ENCODE measurements at regions not wholly inside any gene's neighbourhood (a gene's known extent, or its start where the extent isn't known, plus 50 kb on each side); places are given as distances from the start of the nearest gene placed in this dataset.
A peak's percentile ranks its signal among the peaks of the same experiment; 100 is the strongest.

DNA sequence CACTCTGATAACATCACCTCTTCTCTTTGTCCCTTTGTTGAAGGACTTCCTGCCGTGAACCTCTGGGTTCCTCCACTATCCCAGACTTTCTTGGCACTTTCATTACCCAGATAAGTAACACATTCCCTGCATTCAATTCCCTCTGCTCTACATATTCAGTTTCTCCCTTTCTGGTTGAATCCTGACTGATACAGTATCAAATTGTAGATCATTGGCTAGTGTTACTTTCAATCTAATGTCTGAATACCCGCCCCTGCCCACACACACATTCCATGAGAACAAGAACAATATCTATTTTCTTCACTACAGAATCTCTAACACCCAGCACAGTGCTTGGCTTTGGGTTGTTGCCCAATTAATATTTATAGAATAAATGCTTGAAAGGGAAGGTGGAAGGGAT is 163.5 kb downstream of the ABHD5 start:
- no peak for DNase-seq (ENCODE audit: extremely low read depth, insufficient read length)
- Histone ChIP-seq H3K36me3 (ENCODE audit: control insufficient read depth, insufficient read depth, low read length) (no peaks in the 10 kb centered on the region), H3K4me3 (replicated peaks; ENCODE audit: low read depth, low read length) (no peak overlapping the region), H3K27me3 (replicated peaks; ENCODE audit: control insufficient read depth, insufficient read depth, low read length) (peaks cover 7% of the 10 kb centered on the region)
- TF ChIP-seq, protein P1, sequence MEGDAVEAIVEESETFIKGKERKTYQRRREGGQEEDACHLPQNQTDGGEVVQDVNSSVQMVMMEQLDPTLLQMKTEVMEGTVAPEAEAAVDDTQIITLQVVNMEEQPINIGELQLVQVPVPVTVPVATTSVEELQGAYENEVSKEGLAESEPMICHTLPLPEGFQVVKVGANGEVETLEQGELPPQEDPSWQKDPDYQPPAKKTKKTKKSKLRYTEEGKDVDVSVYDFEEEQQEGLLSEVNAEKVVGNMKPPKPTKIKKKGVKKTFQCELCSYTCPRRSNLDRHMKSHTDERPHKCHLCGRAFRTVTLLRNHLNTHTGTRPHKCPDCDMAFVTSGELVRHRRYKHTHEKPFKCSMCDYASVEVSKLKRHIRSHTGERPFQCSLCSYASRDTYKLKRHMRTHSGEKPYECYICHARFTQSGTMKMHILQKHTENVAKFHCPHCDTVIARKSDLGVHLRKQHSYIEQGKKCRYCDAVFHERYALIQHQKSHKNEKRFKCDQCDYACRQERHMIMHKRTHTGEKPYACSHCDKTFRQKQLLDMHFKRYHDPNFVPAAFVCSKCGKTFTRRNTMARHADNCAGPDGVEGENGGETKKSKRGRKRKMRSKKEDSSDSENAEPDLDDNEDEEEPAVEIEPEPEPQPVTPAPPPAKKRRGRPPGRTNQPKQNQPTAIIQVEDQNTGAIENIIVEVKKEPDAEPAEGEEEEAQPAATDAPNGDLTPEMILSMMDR (IDR thresholded peaks at IDR 0.05; ENCODE audit: insufficient read depth, low read length, poor library complexity, severe bottlenecking) = no peak

DNA sequence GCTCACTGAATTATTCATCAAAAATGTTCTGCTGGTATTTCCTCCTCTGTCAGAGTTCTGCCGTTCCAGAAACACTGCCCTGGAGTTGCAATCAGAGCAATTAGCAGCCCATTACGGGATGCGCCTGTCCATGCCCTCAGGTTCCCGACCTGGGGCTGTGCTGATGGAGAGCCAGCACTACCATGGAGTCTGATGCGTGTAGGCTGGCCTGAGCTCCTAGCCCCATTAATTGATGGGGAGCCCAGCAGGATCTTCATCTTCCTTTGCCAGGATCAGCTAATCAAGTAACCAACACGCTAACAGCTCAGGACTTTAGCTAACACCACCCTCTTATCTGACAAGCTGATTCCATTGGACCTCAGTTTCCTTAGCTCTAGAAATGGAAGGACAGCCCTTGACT is 164.2 kb downstream of the ABHD5 start:
- H3K36me3 ChIP-seq (ENCODE audit: control insufficient read depth, insufficient read depth, low read length) = no peaks in the 10 kb centered on the region
- H3K27me3 ChIP-seq (replicated peaks; ENCODE audit: control insufficient read depth, insufficient read depth, low read length) = peaks cover 7% of the 10 kb centered on the region
- no peak for DNase-seq (ENCODE audit: extremely low read depth, insufficient read length)
- no peak overlapping the region for H3K4me3 ChIP-seq (replicated peaks; ENCODE audit: low read depth, low read length)
- TF ChIP-seq, protein P1 (IDR thresholded peaks at IDR 0.05; ENCODE audit: insufficient read depth, low read length, poor library complexity, severe bottlenecking) = no peak

DNA sequence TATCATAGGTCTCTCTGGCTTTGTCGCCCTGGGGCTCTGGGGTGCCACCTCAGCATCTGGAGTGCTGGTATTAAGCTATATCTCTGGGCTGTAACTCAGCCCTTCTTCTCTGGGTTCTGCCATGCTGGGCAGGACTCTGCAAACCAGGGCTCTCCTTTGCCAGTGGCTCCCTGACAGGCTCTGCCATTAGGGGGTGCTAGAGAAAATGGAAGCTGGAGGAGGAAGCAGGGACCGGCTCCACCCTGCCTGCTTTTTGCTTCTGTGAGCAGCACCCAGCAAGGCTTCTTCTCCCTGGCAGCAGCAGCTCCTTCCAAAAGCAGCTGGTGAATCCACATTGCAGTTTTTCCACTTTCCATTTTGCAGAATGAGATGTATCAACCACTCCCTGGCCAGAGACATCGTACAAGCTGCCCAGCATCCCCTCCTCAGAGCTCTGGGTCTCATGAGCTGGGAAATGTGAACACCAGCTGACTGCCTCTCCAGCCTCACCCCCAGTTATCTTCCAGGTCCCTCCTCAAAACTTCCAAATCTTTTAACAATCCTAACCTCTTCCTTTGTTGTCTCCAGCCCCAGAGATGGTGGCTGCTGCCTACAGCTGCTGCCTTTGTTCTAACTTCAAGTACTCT is 165.0 kb downstream of the ABHD5 start:
- DNase-seq (ENCODE audit: extremely low read depth, insufficient read length) = peak; percentile 6
- H3K4me3 ChIP-seq (replicated peaks; ENCODE audit: low read depth, low read length) = no peak overlapping the region
- peaks cover 7% of the 10 kb centered on the region for H3K27me3 ChIP-seq (replicated peaks; ENCODE audit: control insufficient read depth, insufficient read depth, low read length)

DNA sequence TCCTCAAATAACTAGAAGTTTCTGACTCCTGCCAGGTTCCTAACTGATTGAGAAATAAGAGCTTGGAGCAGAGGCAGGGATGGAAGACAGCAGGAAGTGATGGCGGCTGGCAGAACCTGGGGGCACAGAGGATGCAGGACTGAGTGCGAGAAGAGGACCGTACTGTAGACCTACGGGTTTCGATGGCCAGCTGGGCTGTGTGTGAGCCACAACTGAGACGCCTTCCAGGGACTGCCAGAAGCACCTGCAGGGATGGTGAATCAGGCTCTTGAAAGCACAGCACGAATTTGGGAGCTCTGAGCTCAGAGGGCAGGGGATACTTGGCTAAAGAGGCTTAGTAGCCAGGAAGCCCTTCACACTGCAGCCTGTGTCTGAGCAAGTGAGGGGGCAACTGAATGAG is 165.6 kb downstream of the ABHD5 start:
- Histone ChIP-seq H3K4me3 (replicated peaks; ENCODE audit: low read depth, low read length) (no peak overlapping the region), H3K36me3 (ENCODE audit: control insufficient read depth, insufficient read depth, low read length) (no peaks in the 10 kb centered on the region), H3K27me3 (replicated peaks; ENCODE audit: control insufficient read depth, insufficient read depth, low read length) (peaks cover 7% of the 10 kb centered on the region)
- TF ChIP-seq, protein P1 (IDR thresholded peaks at IDR 0.05; ENCODE audit: insufficient read depth, low read length, poor library complexity, severe bottlenecking) = no peak
- DNase-seq (ENCODE audit: extremely low read depth, insufficient read length) = no peak

More for the DNA sequence above, 165.0 kb downstream of the ABHD5 start:
- TF ChIP-seq, protein P1 (IDR thresholded peaks at IDR 0.05; ENCODE audit: insufficient read depth, low read length, poor library complexity, severe bottlenecking) = peak; percentile 92
- no peaks in the 10 kb centered on the region for H3K36me3 ChIP-seq (ENCODE audit: control insufficient read depth, insufficient read depth, low read length)

DNA sequence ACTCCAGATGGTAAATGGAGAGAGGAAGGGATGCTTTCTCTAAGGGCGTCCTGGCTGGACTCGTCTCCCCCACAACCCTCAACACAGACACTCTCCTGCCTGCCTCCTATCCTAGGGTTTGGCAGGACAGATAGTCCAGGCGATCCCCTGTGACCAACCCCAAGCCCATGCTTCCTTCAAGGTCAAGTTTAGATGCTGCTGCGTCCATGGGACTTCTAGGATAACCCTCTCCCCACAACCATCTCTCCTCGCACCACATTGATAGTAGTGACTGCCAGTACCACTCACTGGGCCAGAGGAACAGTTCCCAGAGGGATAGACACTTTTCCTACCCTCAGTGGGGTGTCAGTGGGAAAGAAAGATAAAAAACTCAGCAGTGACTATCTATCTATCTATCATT is 166.0 kb downstream of the ABHD5 start:
- no peak for DNase-seq (ENCODE audit: extremely low read depth, insufficient read length)
- Histone ChIP-seq H3K36me3 (ENCODE audit: control insufficient read depth, insufficient read depth, low read length) (no peaks in the 10 kb centered on the region), H3K27me3 (replicated peaks; ENCODE audit: control insufficient read depth, insufficient read depth, low read length) (peaks cover 7% of the 10 kb centered on the region), H3K4me3 (replicated peaks; ENCODE audit: low read depth, low read length) (no peak overlapping the region)
- TF ChIP-seq, protein P1 (IDR thresholded peaks at IDR 0.05; ENCODE audit: insufficient read depth, low read length, poor library complexity, severe bottlenecking) = no peak
